ENCODE measurements at regions not wholly inside any gene's neighbourhood (a gene's known extent, or its start where the extent isn't known, plus 50 kb on each side); places are given as distances from the start of the nearest gene placed in this dataset.

GRCh38 chr3:161794551-161794950 lies 297.9 kb downstream of the OTOL1 start:
- TF ChIP-seq ZFX (IDR thresholded peaks at IDR 0.05) = no peak
- TF ChIP-seq CTCF (IDR thresholded peaks at IDR 0.05 in 2 of 3, conservative IDR thresholded peaks at IDR 0.05 in 1 of 3; ENCODE audit: borderline replicate concordance in 1 of 3, insufficient read depth in 1 of 3, low read depth in 2 of 3, low read length in 2 of 3) = no peak
- TF ChIP-seq SIN3A (IDR thresholded peaks at IDR 0.05; ENCODE audit: low read depth) = no peak
- no peak for TF ChIP-seq JUND (IDR thresholded peaks at IDR 0.05)
- no peak for TF ChIP-seq SP1 (IDR thresholded peaks at IDR 0.05; ENCODE audit: low read depth)
- TF ChIP-seq EZH2 (IDR thresholded peaks at IDR 0.05) = no peak
- no peak for TF ChIP-seq MAX (IDR thresholded peaks at IDR 0.05)

Data from HCT116 (cell line).